Neuronal stem cell (in vitro differentiated cells): ENCODE measurements at regions not wholly inside any gene's neighbourhood (a gene's known extent, or its start where the extent isn't known, plus 50 kb on each side); places are given as distances from the start of the nearest gene placed in this dataset.
A peak's percentile ranks its signal among the peaks of the same experiment; 100 is the strongest.

Source experiments
- DNase-seq: peaks from one replicate; pipeline ENCODE4 v3.0.0-alpha.2; 2013; ENCODE audit warnings: low spot score
- H2AFZ ChIP-seq: one replicate; pipeline ENCODE4 v1.6.1; 2013; ENCODE audit warnings: mild to moderate bottlenecking, low read length, inconsistent platforms
- H2AK5ac ChIP-seq: 2 replicates; pipeline ENCODE4 v1.6.1; 2013; ENCODE audit warnings: low read depth, mild to moderate bottlenecking, inconsistent platforms, low read length, moderate library complexity, mixed read lengths
- H2BK120ac ChIP-seq: 2 replicates; pipeline ENCODE4 v1.6.1; 2013; ENCODE audit warnings: low read depth, mild to moderate bottlenecking, inconsistent platforms, low read length, moderate library complexity, mixed read lengths
- H2BK12ac ChIP-seq: one replicate; pipeline ENCODE4 v1.6.1; 2013; ENCODE audit warnings: low read length, inconsistent platforms
- H2BK15ac ChIP-seq: 2 replicates; pipeline ENCODE4 v1.6.1; 2013; ENCODE audit warnings: mild to moderate bottlenecking, low read length, inconsistent platforms, mixed read lengths
- H2BK5ac ChIP-seq: one replicate; pipeline ENCODE4 v1.6.1; 2013; ENCODE audit warnings: inconsistent platforms, mild to moderate bottlenecking, low read length, moderate library complexity
- H3K14ac ChIP-seq: one replicate; pipeline ENCODE4 v1.6.1; 2013; ENCODE audit warnings: low read length, inconsistent platforms
- H3K18ac ChIP-seq: 2 replicates; pipeline ENCODE4 v1.6.1; 2013; ENCODE audit warnings: low read length, inconsistent platforms
- H3K23ac ChIP-seq: 2 replicates; pipeline ENCODE4 v1.6.1; 2013; ENCODE audit warnings: low read depth, mild to moderate bottlenecking, mixed read lengths, low read length, inconsistent platforms; ENCODE audit not compliant: poor library complexity
- H3K27ac ChIP-seq: replicated peaks from 3 replicates; pipeline ENCODE4 v1.5.1; 2013; ENCODE audit warnings: low read length, inconsistent platforms
- H3K27me3 ChIP-seq, 3 experiments: 2 replicates each; pipeline ENCODE4 v1.6.1; 2013; ENCODE audit warnings: low read length in 3 of 3, mild to moderate bottlenecking in 2 of 3, inconsistent platforms in 1 of 3, low read depth in 1 of 3, mixed read lengths in 1 of 3, moderate library complexity in 1 of 3; ENCODE audit not compliant: control insufficient read depth in 3 of 3, insufficient read depth in 3 of 3
- H3K36me3 ChIP-seq, 2 donors: replicated peaks in 1 of 2; 2 replicates each; pipeline ENCODE4 v1.6.1; 2013; ENCODE audit warnings: low read length in 2 of 2; ENCODE audit not compliant: control insufficient read depth in 2 of 2, insufficient read depth in 2 of 2
- H3K4ac ChIP-seq: 2 replicates; pipeline ENCODE4 v1.6.1; 2013; ENCODE audit warnings: inconsistent platforms, mild to moderate bottlenecking, low read length, moderate library complexity
- H3K4me1 ChIP-seq, 2 donors: 1 replicate in 1 of 2; 2 replicates in 1 of 2; pipeline ENCODE4 v1.6.1; 2013; ENCODE audit warnings: low read length in 2 of 2, low read depth in 1 of 2; ENCODE audit not compliant: control insufficient read depth in 2 of 2, insufficient read depth in 1 of 2
- H3K4me2 ChIP-seq: one replicate; pipeline ENCODE4 v1.6.1; 2013; ENCODE audit warnings: mild to moderate bottlenecking, low read length, inconsistent platforms; ENCODE audit not compliant: insufficient read depth, poor library complexity, severe bottlenecking
- H3K4me3 ChIP-seq, 2 donors: 2 replicates each; pipeline ENCODE4 v1.5.1; 2013; ENCODE audit warnings: low read length in 2 of 2, mild to moderate bottlenecking in 2 of 2, inconsistent platforms in 1 of 2, moderate library complexity in 1 of 2
- H3K79me1 ChIP-seq: one replicate; pipeline ENCODE4 v1.6.1; 2013; ENCODE audit warnings: low read depth, mild to moderate bottlenecking, inconsistent platforms, low read length, moderate library complexity
- H3K9ac ChIP-seq: one replicate; pipeline ENCODE4 v1.6.1; 2013; ENCODE audit warnings: mild to moderate bottlenecking, low read depth, low read length, inconsistent platforms; ENCODE audit not compliant: poor library complexity
- H3K9me3 ChIP-seq, 2 donors: replicated peaks in 1 of 2; 2 replicates each; pipeline versions ENCODE3 to v1.6.1; 2013; ENCODE audit warnings: low read length in 2 of 2, mild to moderate bottlenecking in 2 of 2, inconsistent platforms in 1 of 2, low read depth in 1 of 2, mixed read lengths in 1 of 2, moderate library complexity in 1 of 2; ENCODE audit not compliant: control insufficient read depth in 2 of 2, insufficient read depth in 1 of 2
- H4K8ac ChIP-seq: one replicate; pipeline ENCODE4 v1.6.1; 2013; ENCODE audit warnings: low read depth, mild to moderate bottlenecking, inconsistent platforms, low read length, moderate library complexity
- H4K91ac ChIP-seq: one replicate; pipeline ENCODE4 v1.6.1; 2013; ENCODE audit warnings: low read length, low read depth, mild to moderate bottlenecking, inconsistent platforms; ENCODE audit not compliant: poor library complexity
- WGBS, 2 donors: extraction: QIAGEN DNeasy Blood & Tissue Kit; methylation state at CpG; one replicate each; pipeline ENCODE4 v1.1.7; 2013; ENCODE audit warnings: missing lambda C conversion rate in 2 of 2, mixed read lengths in 1 of 2; ENCODE audit not compliant: insufficient read length in 2 of 2, insufficient replicate concordance in 1 of 2; ENCODE audit errors: extremely low coverage in 2 of 2; 5-methylcytosine and 5-hydroxymethylcytosine counted together

DNA sequence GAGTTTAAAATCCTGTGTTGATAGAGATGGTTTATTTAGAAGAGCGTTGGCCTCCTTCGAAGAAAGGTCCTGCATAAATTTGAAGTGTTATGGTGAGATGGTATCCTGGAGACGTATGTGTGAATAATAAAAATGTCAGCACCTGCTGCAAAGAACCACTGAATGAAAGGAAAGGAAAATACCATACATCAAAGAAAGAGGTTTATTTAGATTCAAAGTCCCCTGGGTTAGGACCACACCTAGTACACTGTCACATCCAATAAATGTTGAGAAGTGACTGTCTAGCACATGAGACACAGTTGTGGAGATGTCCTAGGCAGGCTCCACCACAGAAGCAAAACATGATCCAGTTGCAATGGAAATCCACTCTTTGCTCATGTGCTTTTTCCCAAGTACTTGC lies 214.7 kb downstream of the PAX1 start:
- no peak overlapping the region for H3K18ac ChIP-seq
- H3K36me3 ChIP-seq = no peaks in the 10 kb centered on the region
- DNase-seq = no peak
- no peak overlapping the region for H2BK12ac ChIP-seq
- H3K79me1 ChIP-seq = no peaks in the 10 kb centered on the region
- H3K27me3 ChIP-seq = no peaks in the 10 kb centered on the region
- H3K27ac ChIP-seq = no peak overlapping the region
- no peak overlapping the region for H3K9ac ChIP-seq
- H2BK5ac ChIP-seq = no peak overlapping the region
- H3K9me3 ChIP-seq = no peaks in the 10 kb centered on the region
- no peak overlapping the region for H3K4ac ChIP-seq
- no peak overlapping the region for H3K4me2 ChIP-seq
- H4K8ac ChIP-seq = no peak overlapping the region
- H4K91ac ChIP-seq = no peak overlapping the region
- WGBS, 2 donors = no CpG with 5 or more reads among the region's 3 CpGs
- H2AFZ ChIP-seq = no peak overlapping the region
- H3K23ac ChIP-seq = no peak overlapping the region
- H3K4me1 ChIP-seq = no peaks in the 10 kb centered on the region
- no peak overlapping the region for H3K14ac ChIP-seq
- no peak overlapping the region for H2BK120ac ChIP-seq
- no peak overlapping the region for H2BK15ac ChIP-seq
- no peak overlapping the region for H3K4me3 ChIP-seq
- no peak overlapping the region for H2AK5ac ChIP-seq

DNA sequence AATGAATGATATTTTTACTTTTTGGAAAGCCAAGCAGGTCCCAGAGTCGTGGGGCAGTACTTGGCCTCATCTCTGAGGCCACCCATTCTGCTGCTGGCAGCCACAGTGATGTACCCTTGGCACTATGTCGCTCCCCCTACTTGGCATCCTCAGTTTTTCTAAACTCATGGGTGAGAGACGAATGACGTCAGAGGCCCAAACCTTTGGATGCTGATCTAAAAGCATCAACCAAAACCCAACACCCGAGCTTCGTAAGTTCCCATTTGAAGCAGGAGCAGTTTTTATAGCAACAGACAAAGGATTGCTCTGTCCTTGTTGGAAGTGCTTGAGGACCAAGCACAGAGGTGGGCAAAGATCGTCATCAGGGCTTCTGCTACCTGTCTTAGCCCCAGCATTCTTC lies 212.9 kb downstream of the PAX1 start:
- H2AFZ ChIP-seq = no peak overlapping the region
- peak overlapping the region in 1 of 2 donors; percentile 1 for H3K4me3 ChIP-seq
- no peaks in the 10 kb centered on the region for H3K4me1 ChIP-seq
- H4K8ac ChIP-seq = no peak overlapping the region
- no peak overlapping the region for H2BK12ac ChIP-seq
- H3K14ac ChIP-seq = no peak overlapping the region
- H3K4me2 ChIP-seq = no peak overlapping the region
- no peak overlapping the region for H2AK5ac ChIP-seq
- H3K23ac ChIP-seq = no peak overlapping the region
- no CpG with 5 or more reads among the region's 7 CpGs for WGBS, 2 donors
- H2BK15ac ChIP-seq = no peak overlapping the region
- no peak for DNase-seq
- H3K36me3 ChIP-seq = no peaks in the 10 kb centered on the region
- H2BK120ac ChIP-seq = no peak overlapping the region
- no peak overlapping the region for H2BK5ac ChIP-seq
- no peak overlapping the region for H3K18ac ChIP-seq
- no peak overlapping the region for H4K91ac ChIP-seq
- no peak overlapping the region for H3K4ac ChIP-seq
- H3K27ac ChIP-seq = no peak overlapping the region
- no peak overlapping the region for H3K9ac ChIP-seq
- no peaks in the 10 kb centered on the region for H3K9me3 ChIP-seq
- no peaks in the 10 kb centered on the region for H3K27me3 ChIP-seq
- H3K79me1 ChIP-seq = no peaks in the 10 kb centered on the region

DNA sequence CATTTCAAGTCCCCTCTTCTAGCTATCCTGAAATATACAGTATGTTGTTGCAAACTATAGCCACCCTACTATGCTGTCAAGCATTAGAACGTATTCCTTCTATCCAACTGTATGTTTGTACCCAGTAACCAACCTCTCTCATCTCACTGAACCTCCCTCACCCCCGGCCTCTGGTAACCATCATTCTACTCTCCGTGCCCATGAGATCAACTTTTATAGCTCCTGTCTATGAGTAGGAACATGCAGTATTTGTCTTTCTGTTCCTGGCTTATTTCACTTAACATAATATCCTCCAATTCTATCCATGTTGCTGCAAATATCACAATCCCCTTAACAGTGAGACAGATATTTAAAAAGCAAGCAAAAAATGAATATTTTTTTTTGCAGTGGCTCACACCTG lies 196.9 kb downstream of the PAX1 start:
- Histone ChIP-seq H3K27me3 (no peaks in the 10 kb centered on the region), H3K18ac (no peak overlapping the region), H3K23ac (no peak overlapping the region), H3K36me3 (no peaks in the 10 kb centered on the region), H3K14ac (no peak overlapping the region), H2AFZ (no peak overlapping the region), H2BK12ac (no peak overlapping the region), H3K79me1 (no peaks in the 10 kb centered on the region), H3K4me3 (no peak overlapping the region), H2BK5ac (no peak overlapping the region), H3K4me1 (no peaks in the 10 kb centered on the region), H3K9ac (no peak overlapping the region), H2AK5ac (no peak overlapping the region), H3K4me2 (no peak overlapping the region), H3K4ac (no peak overlapping the region), H2BK120ac (no peak overlapping the region), H3K27ac (no peak overlapping the region), H4K8ac (no peak overlapping the region), H3K9me3 (no peaks in the 10 kb centered on the region), H4K91ac (no peak overlapping the region), H2BK15ac (no peak overlapping the region)
- WGBS, 2 donors = no CpG with 5 or more reads among the region's 3 CpGs
- DNase-seq = no peak

DNA sequence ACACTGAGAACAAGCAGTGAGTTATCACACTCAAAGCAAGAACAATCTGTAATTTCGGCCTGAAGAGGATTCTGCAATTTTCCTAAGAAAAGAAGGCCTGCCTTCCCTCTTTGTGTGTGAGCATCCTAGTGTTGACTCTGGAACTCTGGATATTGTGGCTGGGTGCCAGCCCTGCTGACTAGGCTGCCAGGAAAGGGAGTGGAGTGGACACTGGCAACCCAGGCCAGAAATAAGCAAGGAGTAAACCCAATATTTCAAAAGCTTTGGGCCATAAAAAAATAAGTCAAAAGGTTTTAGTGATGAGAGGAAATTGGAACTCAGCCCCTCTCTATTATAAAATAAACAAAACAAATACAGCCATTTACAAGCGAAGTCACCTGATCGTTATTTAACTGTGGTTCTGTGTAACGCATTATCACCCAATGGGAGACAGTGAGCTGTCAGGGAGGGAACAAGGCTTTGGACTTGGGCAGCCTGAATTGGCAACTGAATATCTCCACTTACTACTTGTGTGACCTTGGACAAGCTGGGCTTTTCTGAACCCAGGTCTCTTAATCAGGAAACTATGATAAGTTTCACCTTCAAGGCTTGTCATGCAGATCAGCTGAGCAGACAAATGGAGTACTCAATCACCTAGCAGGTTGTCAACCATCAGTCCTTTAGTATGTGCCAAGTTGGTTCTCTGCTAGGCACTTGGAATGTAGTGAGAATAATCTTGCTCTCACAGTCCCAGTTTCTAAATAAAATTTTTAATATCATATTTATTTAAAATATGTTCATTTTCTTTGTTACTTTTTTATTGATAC lies 196.2 kb downstream of the PAX1 start:
- Histone ChIP-seq H3K18ac (no peak overlapping the region), H2BK120ac (no peak overlapping the region), H3K9me3 (no peaks in the 10 kb centered on the region), H3K4me1 (no peaks in the 10 kb centered on the region), H4K91ac (no peak overlapping the region), H3K36me3 (no peaks in the 10 kb centered on the region), H3K9ac (no peak overlapping the region), H2BK5ac (no peak overlapping the region), H2AK5ac (no peak overlapping the region), H3K4me2 (no peak overlapping the region), H3K4ac (no peak overlapping the region), H4K8ac (no peak overlapping the region), H2AFZ (no peak overlapping the region), H2BK12ac (no peak overlapping the region), H3K79me1 (no peaks in the 10 kb centered on the region), H3K27me3 (no peaks in the 10 kb centered on the region), H3K27ac (no peak overlapping the region), H3K14ac (no peak overlapping the region), H3K23ac (no peak overlapping the region), H2BK15ac (no peak overlapping the region), H3K4me3 (no peak overlapping the region)
- no CpG with 5 or more reads among the region's 4 CpGs for WGBS, 2 donors
- DNase-seq = no peak
